ENCODE measurements at regions not wholly inside any gene's neighbourhood (a gene's known extent, or its start where the extent isn't known, plus 50 kb on each side); places are given as distances from the start of the nearest gene placed in this dataset.

- BruUV-seq (replicated peaks) = no TSS peak
- CTCF ChIA-PET = no interaction called here
- no peak for DNase-seq
- H3K9me3 Mint-ChIP-seq (ENCODE audit: low read depth, unreplicated experiment) = peaks cover 3% of the 10 kb centered on the region
- intact Hi-C loops (cut with micrococcal nuclease; ENCODE audit: unreplicated experiment) = no loop called here
- H3K36me3 Mint-ChIP-seq (ENCODE audit: insufficient read depth, unreplicated experiment) = no peaks in the 10 kb centered on the region
- no peaks in the 10 kb centered on the region for H3K4me1 Mint-ChIP-seq (ENCODE audit: low read depth, unreplicated experiment)
- no peak overlapping the region for H3K4me3 Mint-ChIP-seq (ENCODE audit: low read depth, unreplicated experiment)
- TF ChIP-seq CTCF (IDR thresholded peaks at IDR 0.05; ENCODE audit: unreplicated experiment) = no peak
- H3K27me3 Mint-ChIP-seq (ENCODE audit: unreplicated experiment) = no peaks in the 10 kb centered on the region
- H3K27ac Mint-ChIP-seq (ENCODE audit: unreplicated experiment) = no peak overlapping the region
Measured at GRCh38 chr7:57256637-57257375, 124.6 kb upstream of the ZNF479 start.

- DNase-seq = no peak
- TF ChIP-seq CTCF (IDR thresholded peaks at IDR 0.05; ENCODE audit: unreplicated experiment) = no peak
- Mint-ChIP-seq H3K36me3 (ENCODE audit: insufficient read depth, unreplicated experiment) (no peaks in the 10 kb centered on the region), H3K4me3 (ENCODE audit: low read depth, unreplicated experiment) (no peak overlapping the region), H3K4me1 (ENCODE audit: low read depth, unreplicated experiment) (no peaks in the 10 kb centered on the region), H3K27ac (ENCODE audit: unreplicated experiment) (no peak overlapping the region), H3K27me3 (ENCODE audit: unreplicated experiment) (no peaks in the 10 kb centered on the region), H3K9me3 (ENCODE audit: low read depth, unreplicated experiment) (peaks cover 26% of the 10 kb centered on the region)
- BruUV-seq (replicated peaks) = no TSS peak
- intact Hi-C loops (cut with micrococcal nuclease; ENCODE audit: unreplicated experiment) = no loop called here
- CTCF ChIA-PET = no interaction called here
Measured at GRCh38 chr7:57274535-57275283, 142.5 kb upstream of the ZNF479 start.

GRCh38 chr7:57300747-57301146, 149.2 kb upstream of the ZNF716 start:
- H3K4me1 Mint-ChIP-seq (ENCODE audit: low read depth, unreplicated experiment) = no peaks in the 10 kb centered on the region
- no peak overlapping the region for H3K27ac Mint-ChIP-seq (ENCODE audit: unreplicated experiment)
- CTCF ChIA-PET = interaction anchor here (0.6 kb wide), 1 partner anchor 1096 kb away, joined by 5 read pairs; no protein-coding TSS in a partner anchor
- no peak overlapping the region for H3K4me3 Mint-ChIP-seq (ENCODE audit: low read depth, unreplicated experiment)
- peaks cover 10% of the 10 kb centered on the region for H3K9me3 Mint-ChIP-seq (ENCODE audit: low read depth, unreplicated experiment)
- no peak for TF ChIP-seq CTCF (IDR thresholded peaks at IDR 0.05; ENCODE audit: unreplicated experiment)
- intact Hi-C loops (cut with micrococcal nuclease; ENCODE audit: unreplicated experiment) = no loop called here
- no peaks in the 10 kb centered on the region for H3K27me3 Mint-ChIP-seq (ENCODE audit: unreplicated experiment)
- DNase-seq = no peak
- no TSS peak for BruUV-seq (replicated peaks)
- H3K36me3 Mint-ChIP-seq (ENCODE audit: insufficient read depth, unreplicated experiment) = no peaks in the 10 kb centered on the region

- CTCF ChIA-PET = no interaction called here
- Mint-ChIP-seq H3K9me3 (ENCODE audit: low read depth, unreplicated experiment) (peaks cover 14% of the 10 kb centered on the region), H3K4me1 (ENCODE audit: low read depth, unreplicated experiment) (no peaks in the 10 kb centered on the region), H3K4me3 (ENCODE audit: low read depth, unreplicated experiment) (no peak overlapping the region), H3K36me3 (ENCODE audit: insufficient read depth, unreplicated experiment) (no peaks in the 10 kb centered on the region), H3K27ac (ENCODE audit: unreplicated experiment) (no peak overlapping the region), H3K27me3 (ENCODE audit: unreplicated experiment) (no peaks in the 10 kb centered on the region)
- no peak for TF ChIP-seq CTCF (IDR thresholded peaks at IDR 0.05; ENCODE audit: unreplicated experiment)
- intact Hi-C loops (cut with micrococcal nuclease; ENCODE audit: unreplicated experiment) = no loop called here
- no peak for DNase-seq
- BruUV-seq (replicated peaks) = no TSS peak
Measured at GRCh38 chr7:57305192-57305748, 144.7 kb upstream of the ZNF716 start.
